ENCODE measurements at regions not wholly inside any gene's neighbourhood (a gene's known extent, or its start where the extent isn't known, plus 50 kb on each side); places are given as distances from the start of the nearest gene placed in this dataset.

DNA sequence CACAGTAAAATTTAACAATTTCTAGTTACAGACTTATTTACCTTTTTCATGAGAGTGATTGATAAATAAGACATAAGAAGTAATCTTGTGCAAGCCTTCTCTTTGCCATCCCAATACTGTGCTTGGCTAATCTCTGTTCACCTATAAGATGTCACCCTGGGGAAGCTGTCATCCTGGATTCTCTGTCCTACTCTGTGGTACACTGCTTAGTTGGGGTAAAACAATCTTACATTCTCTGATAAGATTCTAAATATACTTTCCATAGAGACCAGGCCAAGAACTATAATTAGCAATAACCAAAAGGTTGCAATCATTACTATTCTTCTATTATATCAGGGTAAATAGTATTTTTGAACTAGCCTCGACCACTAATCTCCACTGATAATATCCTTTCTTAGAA is 1218.3 kb upstream of the CADM2 start:
- no peak overlapping the region for H3K4me3 ChIP-seq (ENCODE audit: low read depth, low read length)
- TF ChIP-seq, protein P1, sequence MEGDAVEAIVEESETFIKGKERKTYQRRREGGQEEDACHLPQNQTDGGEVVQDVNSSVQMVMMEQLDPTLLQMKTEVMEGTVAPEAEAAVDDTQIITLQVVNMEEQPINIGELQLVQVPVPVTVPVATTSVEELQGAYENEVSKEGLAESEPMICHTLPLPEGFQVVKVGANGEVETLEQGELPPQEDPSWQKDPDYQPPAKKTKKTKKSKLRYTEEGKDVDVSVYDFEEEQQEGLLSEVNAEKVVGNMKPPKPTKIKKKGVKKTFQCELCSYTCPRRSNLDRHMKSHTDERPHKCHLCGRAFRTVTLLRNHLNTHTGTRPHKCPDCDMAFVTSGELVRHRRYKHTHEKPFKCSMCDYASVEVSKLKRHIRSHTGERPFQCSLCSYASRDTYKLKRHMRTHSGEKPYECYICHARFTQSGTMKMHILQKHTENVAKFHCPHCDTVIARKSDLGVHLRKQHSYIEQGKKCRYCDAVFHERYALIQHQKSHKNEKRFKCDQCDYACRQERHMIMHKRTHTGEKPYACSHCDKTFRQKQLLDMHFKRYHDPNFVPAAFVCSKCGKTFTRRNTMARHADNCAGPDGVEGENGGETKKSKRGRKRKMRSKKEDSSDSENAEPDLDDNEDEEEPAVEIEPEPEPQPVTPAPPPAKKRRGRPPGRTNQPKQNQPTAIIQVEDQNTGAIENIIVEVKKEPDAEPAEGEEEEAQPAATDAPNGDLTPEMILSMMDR (IDR thresholded peaks at IDR 0.05; ENCODE audit: low read depth, low read length, missing control alignments): no peak
- no peak for DNase-seq (ENCODE audit: low read depth)

DNA sequence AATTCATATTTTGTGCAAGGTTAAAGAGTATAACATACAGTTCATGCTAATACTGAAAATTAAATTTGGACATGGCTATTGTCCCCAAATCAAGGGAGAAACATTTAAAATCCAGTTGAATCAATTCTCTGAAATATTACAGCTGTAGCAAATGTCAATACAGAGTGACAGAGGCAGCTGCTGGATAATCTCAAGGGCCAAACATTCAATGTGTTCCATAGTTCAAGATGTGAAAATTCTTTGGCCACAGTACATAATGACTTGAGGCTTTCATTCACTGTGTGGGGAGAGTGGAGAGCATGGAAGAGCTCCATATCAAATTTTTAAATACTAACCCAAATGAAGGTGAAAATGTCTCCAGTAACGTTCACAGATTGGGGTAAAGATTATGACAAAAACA is 1192.8 kb upstream of the CADM2 start:
- no peak overlapping the region for H3K4me3 ChIP-seq (ENCODE audit: low read depth, low read length)
- TF ChIP-seq, protein P1 (IDR thresholded peaks at IDR 0.05; ENCODE audit: low read depth, low read length, missing control alignments): no peak
- DNase-seq (ENCODE audit: low read depth): no peak

DNA sequence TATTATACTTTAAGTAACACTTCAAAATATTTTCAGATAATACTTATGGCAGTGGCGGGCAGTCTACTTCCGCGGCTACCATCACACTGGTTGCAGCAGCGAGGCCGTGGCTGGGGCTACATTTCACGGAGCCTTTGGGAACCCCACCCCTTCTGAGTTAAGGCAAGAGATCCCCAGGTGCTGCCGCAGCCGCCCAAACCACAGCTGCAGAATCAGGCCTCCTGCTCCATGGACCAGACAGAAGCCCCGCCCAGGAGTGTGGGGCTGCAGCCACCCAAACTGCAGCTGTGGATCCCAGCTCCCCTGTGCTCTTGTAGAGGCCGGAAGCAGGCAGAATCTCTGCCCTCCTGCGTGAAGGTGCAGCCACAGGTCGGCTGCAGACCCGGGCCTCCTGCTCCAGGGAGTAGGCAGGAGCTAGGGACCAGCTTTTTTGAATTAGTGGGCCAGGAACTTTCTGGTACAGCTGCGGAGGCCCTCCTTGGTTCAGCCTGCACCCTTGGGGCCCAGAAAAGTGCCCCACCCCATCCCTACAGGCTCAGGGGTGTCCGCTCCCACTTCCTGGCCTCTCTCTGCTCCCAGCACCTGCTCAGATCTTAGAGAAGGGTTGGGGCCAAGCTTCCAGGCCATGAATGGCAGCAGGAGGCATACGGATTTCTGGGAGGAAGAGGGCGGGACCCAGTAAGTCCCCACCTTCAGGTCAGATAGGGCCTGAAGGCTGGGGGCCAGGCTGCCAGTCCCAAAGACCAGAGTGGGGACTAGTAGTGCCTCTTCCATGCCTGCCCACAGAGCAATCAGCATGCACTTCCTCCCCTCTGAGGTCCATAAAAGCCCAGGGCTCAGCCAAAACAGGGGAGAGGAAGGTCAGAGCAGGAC is 1188.8 kb upstream of the CADM2 start:
- no peak for DNase-seq (ENCODE audit: low read depth)
- TF ChIP-seq, protein P1 (IDR thresholded peaks at IDR 0.05; ENCODE audit: low read depth, low read length, missing control alignments): no peak
- H3K4me3 ChIP-seq (ENCODE audit: low read depth, low read length): no peak overlapping the region

DNA sequence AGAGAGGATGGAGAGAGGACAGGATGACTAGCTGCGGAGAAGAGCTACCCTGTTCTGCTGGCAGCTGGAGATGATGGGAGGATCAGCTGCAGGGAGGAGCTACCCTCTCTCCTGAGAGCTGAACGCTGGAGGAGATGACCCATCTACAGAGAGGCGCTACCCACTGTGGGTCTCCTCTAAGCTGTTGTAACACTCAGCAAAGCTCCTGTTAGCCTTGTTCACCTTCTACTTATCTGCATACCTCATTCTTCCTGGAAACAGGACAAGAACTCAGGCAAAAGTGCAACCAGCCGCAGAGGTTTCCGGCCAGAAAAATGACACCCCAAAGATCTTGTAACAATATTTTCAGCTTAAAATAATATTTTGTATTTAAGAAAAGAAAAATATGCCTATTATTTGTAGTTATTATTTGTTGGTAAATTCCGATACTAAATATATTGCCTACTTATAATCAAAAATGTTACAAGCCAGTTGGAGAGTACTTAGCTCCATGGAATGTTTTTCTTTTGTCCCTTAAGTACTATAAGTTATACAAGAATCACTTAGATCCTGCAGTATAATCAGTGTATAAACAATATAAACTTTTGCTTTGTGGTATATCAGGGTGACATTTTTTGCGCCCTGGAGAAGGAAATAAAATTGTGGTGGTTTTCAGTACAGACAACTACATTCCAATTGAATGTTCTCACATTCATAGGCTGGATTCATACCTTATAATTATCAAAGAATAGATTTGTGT is 1188.0 kb upstream of the CADM2 start:
- TF ChIP-seq, protein P1 (IDR thresholded peaks at IDR 0.05; ENCODE audit: low read depth, low read length, missing control alignments): no peak
- DNase-seq (ENCODE audit: low read depth): no peak
- H3K4me3 ChIP-seq (ENCODE audit: low read depth, low read length): no peak overlapping the region

DNA sequence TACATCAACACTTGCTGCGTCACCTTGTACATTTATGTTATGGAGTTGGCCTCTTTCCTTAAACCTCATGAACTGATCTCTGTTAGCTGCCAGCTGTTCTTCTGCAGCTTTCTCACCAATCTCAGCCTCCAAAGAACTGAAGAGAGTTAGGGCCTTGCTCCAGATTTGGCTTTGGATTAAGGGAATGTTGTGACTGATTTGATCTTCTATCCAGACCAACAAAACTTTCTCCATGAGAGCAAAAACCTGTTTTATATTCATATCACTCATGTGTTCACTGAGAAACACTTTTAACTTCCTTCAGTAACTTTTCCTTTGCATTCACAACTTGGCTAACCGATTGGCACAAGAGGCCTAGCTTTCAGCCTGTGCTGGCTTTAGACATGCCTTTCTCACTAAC is 1156.0 kb upstream of the CADM2 start:
- TF ChIP-seq, protein P1 (IDR thresholded peaks at IDR 0.05; ENCODE audit: low read depth, low read length, missing control alignments): no peak

DNA sequence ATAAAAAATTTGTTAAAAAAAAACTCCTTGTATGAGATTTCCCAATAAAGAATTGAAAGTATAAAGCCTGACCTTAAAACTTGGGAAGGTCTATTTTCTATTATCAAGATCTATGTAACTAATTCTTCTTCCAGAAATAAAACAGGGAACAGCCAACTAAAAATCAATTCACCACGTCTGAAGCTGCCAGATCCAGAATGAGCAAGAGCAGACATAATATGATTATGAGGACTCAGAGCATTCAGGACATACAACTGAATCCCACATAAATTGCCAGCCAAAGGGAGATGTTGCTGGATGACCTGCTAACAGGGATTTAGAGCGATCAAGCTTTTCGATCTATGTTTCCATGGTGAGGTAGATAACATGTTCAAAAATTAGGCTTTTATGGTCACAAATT is 1151.3 kb upstream of the CADM2 start:
- DNase-seq (ENCODE audit: low read depth): no peak
- TF ChIP-seq, protein P1 (IDR thresholded peaks at IDR 0.05; ENCODE audit: low read depth, low read length, missing control alignments): no peak
- H3K4me3 ChIP-seq (ENCODE audit: low read depth, low read length): no peak overlapping the region

More for the DNA sequence above, 1156.0 kb upstream of the CADM2 start:
- no peak for DNase-seq (ENCODE audit: low read depth)
- H3K4me3 ChIP-seq (ENCODE audit: low read depth, low read length): no peak overlapping the region

All from GM12864 (cell line).